ENCODE measurements at regions not wholly inside any gene's neighbourhood (a gene's known extent, or its start where the extent isn't known, plus 50 kb on each side); places are given as distances from the start of the nearest gene placed in this dataset.

DNA sequence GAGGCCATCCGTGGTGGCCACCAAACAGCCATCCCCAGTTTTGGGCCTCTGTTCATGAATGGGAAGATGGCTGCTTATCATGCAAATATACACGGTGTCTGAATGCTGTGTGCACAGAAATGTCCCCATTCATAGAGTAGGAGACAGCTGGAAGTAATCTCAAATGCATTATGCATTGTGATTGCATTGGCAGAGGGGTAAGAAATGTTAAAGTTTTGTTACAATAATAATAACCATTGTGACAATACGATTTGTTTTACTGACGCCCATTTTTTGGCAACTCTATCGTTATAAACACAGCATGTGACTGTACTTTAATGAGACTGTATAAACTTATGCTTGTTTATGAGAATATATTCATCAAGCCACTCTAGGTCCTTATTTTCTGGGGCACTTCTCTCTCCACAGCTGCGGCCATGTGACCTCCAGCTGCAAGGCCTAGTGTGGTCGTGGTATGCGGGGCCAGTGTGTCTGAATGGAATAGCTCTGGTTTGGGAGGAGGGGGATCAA, 474.3 kb downstream of the VRK1 start:
- H3K27me3 Mint-ChIP-seq (ENCODE audit: low read depth), result peaks cover 2% of the 10 kb centered on the region
- intact Hi-C loops (cut with micrococcal nuclease), result no loop called here
- peaks cover 11% of the 10 kb centered on the region for H3K4me1 Mint-ChIP-seq (ENCODE audit: low read depth)
- no peak overlapping the region for H3K4me3 Mint-ChIP-seq
- H3K36me3 Mint-ChIP-seq (ENCODE audit: low read depth), result no peaks in the 10 kb centered on the region
- H3K9me3 Mint-ChIP-seq, result no peaks in the 10 kb centered on the region
- CTCF ChIA-PET, result no interaction called here
- H3K27ac Mint-ChIP-seq, result no peak overlapping the region
- no peak for DNase-seq

DNA sequence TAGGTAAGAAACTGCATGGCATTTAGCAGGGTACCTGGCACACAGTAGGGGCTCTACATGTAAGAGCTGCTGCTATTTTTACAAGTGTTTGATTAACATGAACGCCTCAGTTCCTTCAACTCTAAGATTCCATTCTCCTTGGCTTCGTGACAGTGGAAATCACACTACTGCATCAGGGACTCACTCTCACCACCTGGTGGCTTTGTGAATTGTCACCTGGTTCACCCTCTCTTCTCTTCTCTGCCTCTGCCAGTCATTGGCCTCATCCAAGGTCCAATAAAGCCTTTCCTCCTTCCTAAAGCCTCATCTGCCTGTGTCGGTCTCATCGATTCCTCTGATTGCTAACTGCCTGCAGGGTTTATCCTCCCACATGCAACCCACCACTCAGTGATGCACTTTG, 476.4 kb downstream of the VRK1 start:
- H3K9me3 Mint-ChIP-seq, result no peaks in the 10 kb centered on the region
- H3K27ac Mint-ChIP-seq, result no peak overlapping the region
- DNase-seq, result peak; percentile 9
- H3K4me3 Mint-ChIP-seq, result no peak overlapping the region
- H3K27me3 Mint-ChIP-seq (ENCODE audit: low read depth), result peaks cover 2% of the 10 kb centered on the region
- H3K4me1 Mint-ChIP-seq (ENCODE audit: low read depth), result peaks cover 16% of the 10 kb centered on the region
- CTCF ChIA-PET, result interaction anchor here (1.6 kb wide), 1 partner anchor 18 kb away, joined by 3 read pairs; no protein-coding TSS in a partner anchor
- intact Hi-C loops (cut with micrococcal nuclease), result no loop called here
- H3K36me3 Mint-ChIP-seq (ENCODE audit: low read depth), result no peaks in the 10 kb centered on the region

DNA sequence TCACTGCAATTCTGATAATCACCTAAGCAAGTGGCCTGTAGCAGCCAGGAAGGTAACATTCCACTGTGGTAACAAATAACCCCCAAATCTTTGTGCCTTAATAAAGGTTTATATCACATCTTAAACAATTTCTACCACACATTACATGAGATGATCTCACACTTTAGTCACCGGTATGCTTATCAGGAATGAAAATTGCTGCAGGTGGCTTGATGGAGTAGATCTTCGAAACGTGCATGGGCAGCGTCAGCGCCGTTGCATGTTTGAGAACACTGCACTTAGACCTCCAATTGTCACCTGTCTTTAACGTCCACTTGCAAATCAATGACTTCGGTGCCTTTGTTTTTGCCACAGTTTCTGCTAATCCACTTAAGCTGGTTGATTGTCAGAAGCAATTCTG, 477.4 kb downstream of the VRK1 start:
- peaks cover 16% of the 10 kb centered on the region for H3K4me1 Mint-ChIP-seq (ENCODE audit: low read depth)
- DNase-seq, result no peak
- no peaks in the 10 kb centered on the region for H3K9me3 Mint-ChIP-seq
- H3K27ac Mint-ChIP-seq, result no peak overlapping the region
- H3K36me3 Mint-ChIP-seq (ENCODE audit: low read depth), result no peaks in the 10 kb centered on the region
- peaks cover 3% of the 10 kb centered on the region for H3K27me3 Mint-ChIP-seq (ENCODE audit: low read depth)
- intact Hi-C loops (cut with micrococcal nuclease), result no loop called here
- CTCF ChIA-PET, result no interaction called here
- no peak overlapping the region for H3K4me3 Mint-ChIP-seq

DNA sequence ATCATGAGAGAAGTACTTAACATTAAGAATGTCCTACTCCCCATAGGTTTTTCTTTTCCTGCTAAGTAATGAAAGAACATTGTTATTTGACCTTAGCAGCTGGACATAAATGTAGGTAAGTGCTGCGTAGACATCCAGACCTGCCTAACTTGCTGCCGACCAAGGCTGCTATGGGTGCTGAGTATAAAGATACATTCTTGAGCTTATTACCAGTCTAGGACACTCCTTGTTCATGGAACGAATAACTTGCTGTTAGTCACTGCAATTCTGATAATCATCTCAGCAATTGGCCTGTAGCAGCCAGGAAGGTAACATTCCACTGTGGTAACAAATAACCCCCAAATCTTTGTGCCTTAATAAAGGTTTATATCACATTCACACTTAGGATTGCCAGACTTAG, 478.1 kb downstream of the VRK1 start:
- H3K4me1 Mint-ChIP-seq (ENCODE audit: low read depth), result peaks cover 16% of the 10 kb centered on the region
- CTCF ChIA-PET, result no interaction called here

DNA sequence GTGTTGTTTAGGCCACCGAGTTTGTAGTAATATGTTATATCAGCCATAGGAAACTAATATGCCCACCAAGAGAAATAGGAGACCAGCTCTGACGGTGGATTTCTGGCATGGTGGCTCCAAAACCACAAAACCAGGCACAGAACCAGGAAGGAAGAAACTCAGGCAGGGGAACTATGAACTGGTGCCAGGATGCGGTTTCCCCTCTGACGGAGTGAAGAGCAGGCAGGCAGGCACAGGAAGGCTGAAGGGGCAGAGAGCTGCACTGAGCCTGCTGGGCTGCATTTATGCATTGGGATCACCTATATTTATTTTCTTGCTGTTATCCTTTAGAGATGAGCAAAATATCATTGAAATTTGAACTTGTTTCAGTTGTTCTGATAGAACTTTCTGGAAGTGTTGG, 479.4 kb downstream of the VRK1 start:
- intact Hi-C loops (cut with micrococcal nuclease), result no loop called here
- no peak overlapping the region for H3K27ac Mint-ChIP-seq
- peaks cover 5% of the 10 kb centered on the region for H3K27me3 Mint-ChIP-seq (ENCODE audit: low read depth)
- no peaks in the 10 kb centered on the region for H3K9me3 Mint-ChIP-seq
- DNase-seq, result peak; percentile 35
- peaks cover 16% of the 10 kb centered on the region for H3K4me1 Mint-ChIP-seq (ENCODE audit: low read depth)
- H3K4me3 Mint-ChIP-seq, result no peak overlapping the region
- CTCF ChIA-PET, result no interaction called here
- no peaks in the 10 kb centered on the region for H3K36me3 Mint-ChIP-seq (ENCODE audit: low read depth)

More for the DNA sequence above, 478.1 kb downstream of the VRK1 start:
- Mint-ChIP-seq H3K4me3 (no peak overlapping the region), H3K9me3 (no peaks in the 10 kb centered on the region), H3K27me3 (ENCODE audit: low read depth) (peaks cover 5% of the 10 kb centered on the region), H3K36me3 (ENCODE audit: low read depth) (no peaks in the 10 kb centered on the region), H3K27ac (no peak overlapping the region)
- no peak for DNase-seq
- intact Hi-C loops (cut with micrococcal nuclease), result no loop called here

DNA sequence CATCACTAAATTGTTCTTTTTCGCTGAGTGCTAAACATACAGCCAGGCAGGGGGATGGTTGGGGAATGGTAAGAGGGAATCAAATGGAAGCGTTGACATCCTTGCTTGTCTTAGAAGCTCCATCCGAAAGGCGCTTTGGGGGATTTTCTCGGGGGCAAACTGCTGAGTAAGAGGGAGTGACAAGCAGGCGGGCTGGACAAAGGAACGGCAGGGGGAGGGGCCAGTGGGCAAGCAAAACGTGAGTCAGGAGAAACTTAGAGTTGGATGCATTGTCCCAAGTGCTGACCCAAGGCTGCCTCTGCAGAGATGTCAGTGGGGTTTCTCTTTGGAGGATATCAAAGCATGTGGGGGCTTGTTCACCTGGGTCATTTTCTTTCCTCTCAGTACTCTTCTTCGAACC, 480.5 kb downstream of the VRK1 start:
- Mint-ChIP-seq H3K4me3 (no peak overlapping the region), H3K27ac (no peak overlapping the region), H3K36me3 (ENCODE audit: low read depth) (no peaks in the 10 kb centered on the region), H3K27me3 (ENCODE audit: low read depth) (peaks cover 5% of the 10 kb centered on the region), H3K4me1 (ENCODE audit: low read depth) (peaks cover 16% of the 10 kb centered on the region), H3K9me3 (no peaks in the 10 kb centered on the region)
- intact Hi-C loops (cut with micrococcal nuclease), result no loop called here
- CTCF ChIA-PET, result interaction anchor here (0.6 kb wide), 1 partner anchor 105 kb away, joined by 4 read pairs; no protein-coding TSS in a partner anchor
- DNase-seq, result no peak

DNA sequence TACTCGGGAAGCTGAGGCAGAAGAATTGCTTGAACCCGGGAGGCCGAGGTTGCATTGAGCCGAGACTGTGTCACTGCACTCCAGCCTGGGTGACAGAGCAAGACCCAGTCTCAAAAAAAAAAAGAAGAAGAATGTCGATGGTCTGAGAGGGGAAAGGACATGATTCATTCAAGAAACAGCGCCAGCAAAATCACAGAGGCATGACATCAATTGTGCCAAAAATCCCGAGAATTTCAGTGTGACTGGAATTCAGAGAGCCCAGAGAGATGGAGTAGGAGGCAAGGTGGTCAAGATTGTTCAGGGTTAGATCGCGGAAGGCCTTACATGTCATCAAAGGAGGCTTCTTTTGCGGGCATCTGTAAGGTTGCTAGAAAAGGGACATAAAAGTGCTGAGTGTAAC, 483.3 kb downstream of the VRK1 start:
- DNase-seq, result no peak
- Mint-ChIP-seq H3K4me3 (no peak overlapping the region), H3K4me1 (ENCODE audit: low read depth) (peaks cover 16% of the 10 kb centered on the region), H3K9me3 (no peaks in the 10 kb centered on the region), H3K27ac (no peak overlapping the region), H3K36me3 (ENCODE audit: low read depth) (no peaks in the 10 kb centered on the region), H3K27me3 (ENCODE audit: low read depth) (peaks cover 3% of the 10 kb centered on the region)
- intact Hi-C loops (cut with micrococcal nuclease), result no loop called here
- CTCF ChIA-PET, result no interaction called here

DNA sequence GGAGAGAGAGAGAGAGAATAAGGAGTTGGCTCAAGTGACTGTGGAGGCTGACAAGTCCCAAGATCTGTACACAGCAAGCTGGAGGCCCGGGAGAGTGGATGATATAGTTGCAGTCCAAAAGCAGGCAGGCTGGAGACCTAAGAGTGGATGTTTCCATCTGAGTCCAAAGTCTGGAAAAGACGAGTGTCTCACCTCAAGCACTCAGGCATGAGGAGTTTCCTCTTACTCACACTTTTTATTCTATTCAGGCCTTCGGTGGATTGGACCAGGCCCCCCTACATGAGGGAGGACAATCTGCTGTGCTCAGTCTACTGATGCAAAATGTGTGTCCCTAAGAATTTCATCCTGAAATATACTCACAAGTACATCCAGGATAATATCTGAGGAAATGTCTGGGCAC, 484.6 kb downstream of the VRK1 start:
- Mint-ChIP-seq H3K4me3 (no peak overlapping the region), H3K4me1 (ENCODE audit: low read depth) (peaks cover 4% of the 10 kb centered on the region), H3K27ac (no peak overlapping the region), H3K36me3 (ENCODE audit: low read depth) (no peaks in the 10 kb centered on the region), H3K9me3 (no peaks in the 10 kb centered on the region), H3K27me3 (ENCODE audit: low read depth) (peaks cover 3% of the 10 kb centered on the region)
- intact Hi-C loops (cut with micrococcal nuclease), result no loop called here
- CTCF ChIA-PET, result no interaction called here
- no peak for DNase-seq

DNA sequence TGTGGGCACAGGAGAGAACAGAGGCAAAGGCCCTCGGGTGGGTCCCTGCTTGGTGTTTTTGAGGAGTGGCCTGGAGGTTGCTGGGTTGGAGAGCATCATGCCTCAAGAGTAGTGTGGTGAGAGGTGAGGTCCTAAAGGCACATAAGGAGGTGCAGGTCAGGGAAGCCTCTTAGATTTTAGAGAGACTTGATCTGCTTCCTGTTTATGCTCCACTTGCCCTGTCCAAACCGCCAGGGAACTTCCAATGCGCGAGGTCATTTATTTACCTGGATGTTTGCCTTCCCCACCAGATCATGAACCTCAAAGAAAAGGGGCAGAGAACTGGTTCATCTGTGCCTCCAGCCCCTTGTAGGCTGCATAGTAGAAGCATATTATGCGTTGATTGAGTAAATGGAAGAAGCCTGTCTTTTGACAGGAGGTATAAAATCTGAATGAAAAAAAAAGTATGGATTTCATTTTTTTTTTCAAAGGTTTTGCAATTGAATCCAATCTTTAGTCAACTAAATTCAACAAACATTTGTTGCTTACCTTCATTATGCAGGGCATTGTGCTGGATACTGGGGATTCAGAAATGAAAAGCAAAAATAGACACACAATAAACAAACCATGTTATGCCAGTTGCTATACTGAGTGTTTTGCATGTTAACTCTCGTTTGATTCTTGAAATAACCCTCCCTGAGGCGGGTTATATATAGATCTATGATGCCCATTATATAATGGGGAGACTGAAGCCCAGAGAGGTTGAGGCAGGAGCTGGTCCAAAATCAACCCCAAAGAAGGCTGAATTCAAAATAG, 485.2 kb downstream of the VRK1 start:
- CTCF ChIA-PET, result no interaction called here
- Mint-ChIP-seq H3K27ac (no peak overlapping the region), H3K4me3 (no peak overlapping the region), H3K9me3 (no peaks in the 10 kb centered on the region), H3K4me1 (ENCODE audit: low read depth) (no peaks in the 10 kb centered on the region), H3K36me3 (ENCODE audit: low read depth) (no peaks in the 10 kb centered on the region), H3K27me3 (ENCODE audit: low read depth) (peaks cover 3% of the 10 kb centered on the region)
- intact Hi-C loops (cut with micrococcal nuclease), result no loop called here
- DNase-seq, result no peak

DNA sequence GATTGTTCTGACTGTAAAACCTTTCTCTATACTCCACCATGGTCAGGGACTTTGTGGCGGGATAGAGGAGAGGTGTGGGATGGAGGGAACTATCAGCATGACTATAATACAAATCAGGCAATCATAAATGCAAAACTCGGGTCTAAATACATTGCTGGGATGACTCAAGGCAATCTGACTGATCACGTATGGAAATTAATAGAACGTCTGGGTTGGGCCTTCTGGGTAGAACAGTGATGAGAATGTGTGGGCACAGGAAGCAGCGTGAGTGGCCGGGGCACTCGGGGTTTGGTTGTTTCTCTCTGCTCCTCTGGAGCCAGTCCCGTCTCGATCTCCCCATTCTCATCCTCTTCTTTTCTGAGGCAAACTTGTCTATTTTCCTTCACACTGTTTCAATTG, 485.8 kb downstream of the VRK1 start:
- Mint-ChIP-seq H3K27me3 (ENCODE audit: low read depth) (peaks cover 3% of the 10 kb centered on the region), H3K4me1 (ENCODE audit: low read depth) (no peaks in the 10 kb centered on the region), H3K27ac (no peak overlapping the region), H3K9me3 (no peaks in the 10 kb centered on the region), H3K4me3 (no peak overlapping the region), H3K36me3 (ENCODE audit: low read depth) (no peaks in the 10 kb centered on the region)
- DNase-seq, result no peak
- CTCF ChIA-PET, result no interaction called here
- intact Hi-C loops (cut with micrococcal nuclease), result no loop called here

DNA sequence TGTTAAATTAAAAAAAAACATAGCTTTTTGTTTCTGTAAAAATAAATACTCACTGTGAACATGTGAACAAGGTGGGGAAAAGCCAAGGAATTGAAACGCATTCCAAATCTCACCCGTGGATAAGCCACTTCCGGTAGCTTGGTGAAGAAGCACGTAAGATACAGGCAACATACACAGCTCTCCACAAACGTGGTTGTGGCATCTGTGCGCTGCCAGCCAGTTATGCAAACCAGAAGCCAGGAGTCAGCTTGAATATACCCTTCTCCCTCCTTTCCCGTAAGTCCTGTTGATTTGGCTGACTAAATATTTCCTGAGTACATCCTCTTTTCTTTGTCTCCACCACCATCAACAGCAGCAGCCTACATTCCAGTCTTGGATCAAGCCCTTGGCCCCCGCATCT, 486.2 kb downstream of the VRK1 start:
- peaks cover 3% of the 10 kb centered on the region for H3K27me3 Mint-ChIP-seq (ENCODE audit: low read depth)
- DNase-seq, result no peak
- H3K4me3 Mint-ChIP-seq, result no peak overlapping the region
- H3K4me1 Mint-ChIP-seq (ENCODE audit: low read depth), result no peaks in the 10 kb centered on the region
- H3K36me3 Mint-ChIP-seq (ENCODE audit: low read depth), result no peaks in the 10 kb centered on the region
- CTCF ChIA-PET, result no interaction called here
- intact Hi-C loops (cut with micrococcal nuclease), result no loop called here
- H3K27ac Mint-ChIP-seq, result no peak overlapping the region
- H3K9me3 Mint-ChIP-seq, result no peaks in the 10 kb centered on the region

DNA sequence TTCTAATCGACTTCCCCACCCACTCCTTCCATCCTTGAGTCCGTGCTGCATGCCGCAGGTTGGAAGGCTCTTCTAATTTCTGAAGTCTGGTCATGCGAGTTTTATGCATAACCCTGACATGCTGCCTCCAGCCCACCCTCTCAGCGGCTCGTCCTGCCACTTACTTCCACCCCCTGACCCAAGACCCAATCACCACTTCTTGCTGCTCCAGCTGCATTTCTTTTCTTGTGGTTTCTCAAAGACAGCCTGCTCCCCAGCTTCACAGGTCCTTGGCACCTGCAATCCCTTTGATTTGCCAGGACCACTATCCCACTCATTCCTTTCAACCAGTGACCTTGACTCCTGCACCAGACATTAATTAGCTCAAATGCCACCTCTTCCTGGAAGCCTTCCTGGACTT, 486.7 kb downstream of the VRK1 start:
- no peak overlapping the region for H3K27ac Mint-ChIP-seq
- no peaks in the 10 kb centered on the region for H3K36me3 Mint-ChIP-seq (ENCODE audit: low read depth)
- H3K27me3 Mint-ChIP-seq (ENCODE audit: low read depth), result peaks cover 3% of the 10 kb centered on the region
- intact Hi-C loops (cut with micrococcal nuclease), result no loop called here
- CTCF ChIA-PET, result no interaction called here
- H3K9me3 Mint-ChIP-seq, result no peaks in the 10 kb centered on the region
- no peak for DNase-seq
- H3K4me3 Mint-ChIP-seq, result no peak overlapping the region
- H3K4me1 Mint-ChIP-seq (ENCODE audit: low read depth), result no peaks in the 10 kb centered on the region

DNA sequence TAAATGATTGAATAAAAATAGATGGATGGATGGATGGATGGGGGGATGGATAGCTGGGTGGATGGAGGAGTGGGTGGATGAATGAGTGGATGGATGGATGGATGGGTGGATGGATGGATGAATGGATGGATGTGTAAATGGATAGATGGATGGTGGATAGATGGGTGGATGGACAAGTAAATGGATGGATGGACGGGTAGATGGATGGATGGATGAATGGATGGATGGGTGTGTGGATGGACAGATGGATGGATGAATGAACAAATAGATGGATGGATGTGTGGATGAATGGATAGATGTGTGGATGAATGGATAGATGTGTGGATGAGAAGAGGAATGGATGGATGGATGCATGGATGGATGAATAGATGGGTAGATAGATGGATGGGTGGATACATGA, 490.8 kb downstream of the VRK1 start:
- intact Hi-C loops (cut with micrococcal nuclease), result no loop called here
- Mint-ChIP-seq H3K27ac (no peak overlapping the region), H3K4me1 (ENCODE audit: low read depth) (peaks cover 9% of the 10 kb centered on the region), H3K9me3 (no peaks in the 10 kb centered on the region), H3K4me3 (no peak overlapping the region), H3K27me3 (ENCODE audit: low read depth) (peaks cover 3% of the 10 kb centered on the region), H3K36me3 (ENCODE audit: low read depth) (no peaks in the 10 kb centered on the region)
- CTCF ChIA-PET, result no interaction called here
- no peak for DNase-seq

Data from activated naive CD4-positive, alpha-beta T cell treated with anti-CD3 and anti-CD28 coated beads for 36 hours (primary cell).